AG04450 (cell line): ENCODE measurements at regions not wholly inside any gene's neighbourhood (a gene's known extent, or its start where the extent isn't known, plus 50 kb on each side); places are given as distances from the start of the nearest gene placed in this dataset.

ENCODE experiments used
- CTCF ChIA-PET: fragments of 300-600, 350-600 bp; formaldehyde crosslinking; extraction: SDS; loops from one replicate; lab custom pipeline; 2022; ENCODE audit warnings: antibody characterized with exemption, inconsistent platforms; lab: Charles Lee
- POLR2A ChIA-PET: fragments of 350-600 bp; formaldehyde crosslinking; extraction: SDS; loops from one replicate; lab custom pipeline; 2021; ENCODE audit warnings: antibody characterized with exemption, inconsistent platforms; lab: Yijun Ruan, JAX
- DNase-seq: peaks from one replicate; pipeline ENCODE4 v3.0.0-alpha.2; 2011; ENCODE audit warnings: low read depth, low spot score
- H3K27ac ChIP-seq: one replicate; pipeline ENCODE4 v1.5.1; 2012; ENCODE audit warnings: low read depth, low read length, control low read depth
- H3K27me3 ChIP-seq: one replicate; pipeline ENCODE4 v1.6.0; 2012; ENCODE audit warnings: low read length; ENCODE audit not compliant: control insufficient read depth, insufficient read depth
- H3K4me3 ChIP-seq: 2 replicates; pipeline ENCODE4 v1.5.1; 2011; ENCODE audit warnings: mild to moderate bottlenecking, low read depth, low read length, control low read depth
- H3K9me3 ChIP-seq: 2 replicates; pipeline ENCODE4 v1.5.1; 2012; ENCODE audit warnings: low read length; ENCODE audit not compliant: control insufficient read depth, insufficient read depth
- CTCF ChIP-seq: IDR thresholded peaks from 2 replicates; pipeline ENCODE4 v1.5.1; 2011; ENCODE audit warnings: low read depth, low read length, control low read depth, inconsistent platforms

- POLR2A ChIA-PET: no interaction called here
- H3K4me3 ChIP-seq: no peak overlapping the region
- H3K27ac ChIP-seq: no peak overlapping the region
- no peak for DNase-seq
- H3K27me3 ChIP-seq: peaks cover 15% of the 10 kb centered on the region
- no peaks in the 10 kb centered on the region for H3K9me3 ChIP-seq
- CTCF ChIA-PET: no interaction called here
- no peak for TF ChIP-seq CTCF
These were observed 475.8 kb downstream of the PREX1 start for GRCh38 chr20:48352042-48352441.

- DNase-seq: no peak
- H3K9me3 ChIP-seq: no peaks in the 10 kb centered on the region
- ChIA-PET POLR2A (no interaction called here), CTCF (no interaction called here)
- H3K27ac ChIP-seq: no peak overlapping the region
- no peak overlapping the region for H3K4me3 ChIP-seq
- peaks cover 15% of the 10 kb centered on the region for H3K27me3 ChIP-seq
- TF ChIP-seq CTCF: 0 out of 2 replicates have a peak, but pooled peaks have one; percentile 3
These were observed 477.3 kb downstream of the PREX1 start for GRCh38 chr20:48350313-48350988.

- ChIA-PET CTCF (no interaction called here), POLR2A (no interaction called here)
- H3K27ac ChIP-seq: no peak overlapping the region
- DNase-seq: no peak
- no peak overlapping the region for H3K4me3 ChIP-seq
- TF ChIP-seq CTCF: no peak
- no peaks in the 10 kb centered on the region for H3K9me3 ChIP-seq
- H3K27me3 ChIP-seq: peaks cover 13% of the 10 kb centered on the region
These were observed 478.1 kb downstream of the PREX1 start for GRCh38 chr20:48349656-48350055.

GRCh38 chr20:48348022-48348421, 479.8 kb downstream of the PREX1 start:
- H3K27me3 ChIP-seq: peaks cover 17% of the 10 kb centered on the region
- no peak overlapping the region for H3K27ac ChIP-seq
- ChIA-PET POLR2A (no interaction called here), CTCF (no interaction called here)
- H3K4me3 ChIP-seq: no peak overlapping the region
- no peak for DNase-seq
- no peak for TF ChIP-seq CTCF
- H3K9me3 ChIP-seq: no peaks in the 10 kb centered on the region

- Histone ChIP-seq H3K4me3 (no peak overlapping the region), H3K9me3 (no peaks in the 10 kb centered on the region), H3K27ac (no peak overlapping the region), H3K27me3 (peaks cover 34% of the 10 kb centered on the region)
- POLR2A ChIA-PET: no interaction called here
- CTCF ChIA-PET: no interaction called here
- DNase-seq: no peak
- TF ChIP-seq CTCF: no peak
These were observed 484.8 kb downstream of the PREX1 start for GRCh38 chr20:48342822-48343513.
